Pancreas (tissue), 10 donors: ENCODE measurements at regions not wholly inside any gene's neighbourhood (a gene's known extent, or its start where the extent isn't known, plus 50 kb on each side); places are given as distances from the start of the nearest gene placed in this dataset.

Experiments used
- ATAC-seq, 4 donors: fragments of 200-7000 bp; cut with Tn5 transposase; one replicate each; pipeline versions ENCODE4 v1.8.0 to v1.9.1; 2020; ENCODE audit warnings: mild to moderate bottlenecking in 4 of 4, moderate library complexity in 4 of 4
- DNase-seq, 6 donors: peaks; one replicate each; pipeline ENCODE4 v3.0.0-alpha.2; 2020
- FAIRE-seq: peaks from 2 replicates; lab custom pipeline; 2012; peaks lifted over from hg19 to GRCh38; lab: Jason Lieb, UNC
- H3K27ac ChIP-seq, 4 donors: fragments of 200-600 bp; sonication (generic); 1 replicate in 3 of 4; 2 replicates in 1 of 4; pipeline versions ENCODE4 v1.5.0 to v1.8.0; 2020
- H3K27me3 ChIP-seq, 4 donors: fragments of 200-600 bp; one replicate each; pipeline ENCODE4 v1.8.0; 2021
- H3K36me3 ChIP-seq, 3 donors: fragments of 200-600 bp; sonication (generic) in 1 of 3; one replicate each; pipeline versions ENCODE4 v1.5.0 to v1.8.0; 2020 to 2021
- H3K4me1 ChIP-seq, 3 donors: fragments of 200-600 bp; one replicate each; pipeline ENCODE4 v1.8.0; 2021
- H3K4me3 ChIP-seq, 4 donors: fragments of 200-600 bp; sonication (generic) in 2 of 4; one replicate each; pipeline versions ENCODE4 v1.5.0 to v1.8.0; 2020 to 2021
- H3K9me3 ChIP-seq, 4 donors: fragments of 200-600 bp; one replicate each; pipeline ENCODE4 v1.8.0; 2021
- WGBS, 2 donors: extraction: QIAGEN DNeasy Blood & Tissue Kit; methylation state at CpG; one replicate each; pipeline ENCODE4 v1.1.7; 2013; 5-methylcytosine and 5-hydroxymethylcytosine counted together
- intact Hi-C, 3 donors: fragments of 100-400 bp; cut with DNase I; formaldehyde crosslinking; loops; one replicate each; pipeline versions ENCODE4 v1.11.1 to v1.14.2; 2022
- TF ChIP-seq, protein P1 (sequence below), 4 donors: fragments of 200-600 bp; sonication (generic) in 3 of 4; IDR thresholded peaks; one replicate each; pipeline versions ENCODE4 v1.5.0 to v1.8.0; 2021; ENCODE audit warnings: antibody characterized with exemption in 4 of 4
- donor health status: healthy with polysubstance abuse.
- donor health status: DM: no; HTN: no; CAD: no; lungs with moderate emphysema.
- donor health status: DM: no; HTN: no; CAD: no.
- donor health status: control.
- donor health status: control.
- donor health status: Bipolar disorder and iron deficiency.
- donor health status: DM: yes; HTN: yes; CAD: no.
- donor health status: DM: no; HTN: no; CAD: no.
- donor health status: DM: no; HTN: no; CAD: no.
- donor health status: DM: yes; HTN: yes; CAD: no.

DNA sequence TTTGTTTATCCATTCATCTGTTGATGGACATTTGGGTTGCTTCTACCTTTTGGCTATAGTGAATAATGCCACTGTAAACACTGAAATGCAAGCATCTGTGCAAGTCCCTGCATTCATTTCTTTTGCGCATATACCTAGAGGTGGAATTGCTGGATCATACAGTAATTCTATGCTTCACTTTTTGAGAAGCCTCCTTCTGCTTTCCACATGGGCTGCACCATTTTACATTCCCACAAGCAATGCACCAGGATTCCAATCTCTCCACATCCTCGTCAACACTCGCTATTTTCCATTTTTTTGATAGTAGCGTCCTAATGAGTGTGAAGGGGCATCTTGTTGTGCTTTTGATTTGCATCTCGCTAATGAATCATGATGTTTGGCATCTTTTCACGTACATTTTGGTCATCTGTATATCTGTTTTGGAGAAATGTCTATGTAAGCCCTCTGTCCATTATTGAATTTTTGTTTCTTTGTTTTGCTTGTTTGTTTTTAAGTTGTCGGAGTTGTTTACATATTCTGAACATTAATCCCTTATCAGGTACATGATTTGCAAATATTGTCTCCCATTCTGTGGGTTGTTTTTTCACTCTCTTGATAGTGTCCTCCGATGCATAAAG lies 335.4 kb downstream of the RRAGC start:
- H3K4me1 ChIP-seq = no peaks in the 10 kb centered on the region
- no peaks in the 10 kb centered on the region for H3K9me3 ChIP-seq
- DNase-seq (no peak), FAIRE-seq (no peak), ATAC-seq (no peak)
- no peak overlapping the region for H3K4me3 ChIP-seq
- H3K27me3 ChIP-seq = peaks cover 0 to 11% (median 0%) of the 10 kb centered on the region in 4 donors
- TF ChIP-seq, protein P1, sequence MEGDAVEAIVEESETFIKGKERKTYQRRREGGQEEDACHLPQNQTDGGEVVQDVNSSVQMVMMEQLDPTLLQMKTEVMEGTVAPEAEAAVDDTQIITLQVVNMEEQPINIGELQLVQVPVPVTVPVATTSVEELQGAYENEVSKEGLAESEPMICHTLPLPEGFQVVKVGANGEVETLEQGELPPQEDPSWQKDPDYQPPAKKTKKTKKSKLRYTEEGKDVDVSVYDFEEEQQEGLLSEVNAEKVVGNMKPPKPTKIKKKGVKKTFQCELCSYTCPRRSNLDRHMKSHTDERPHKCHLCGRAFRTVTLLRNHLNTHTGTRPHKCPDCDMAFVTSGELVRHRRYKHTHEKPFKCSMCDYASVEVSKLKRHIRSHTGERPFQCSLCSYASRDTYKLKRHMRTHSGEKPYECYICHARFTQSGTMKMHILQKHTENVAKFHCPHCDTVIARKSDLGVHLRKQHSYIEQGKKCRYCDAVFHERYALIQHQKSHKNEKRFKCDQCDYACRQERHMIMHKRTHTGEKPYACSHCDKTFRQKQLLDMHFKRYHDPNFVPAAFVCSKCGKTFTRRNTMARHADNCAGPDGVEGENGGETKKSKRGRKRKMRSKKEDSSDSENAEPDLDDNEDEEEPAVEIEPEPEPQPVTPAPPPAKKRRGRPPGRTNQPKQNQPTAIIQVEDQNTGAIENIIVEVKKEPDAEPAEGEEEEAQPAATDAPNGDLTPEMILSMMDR (IDR thresholded peaks at IDR 0.05) = no peak
- no peaks in the 10 kb centered on the region for H3K36me3 ChIP-seq
- WGBS, 2 donors = 64 to 68% methylated on average over 8 of the region's 8 CpGs
- no peak overlapping the region for H3K27ac ChIP-seq
- intact Hi-C loops = no loop called here

DNA sequence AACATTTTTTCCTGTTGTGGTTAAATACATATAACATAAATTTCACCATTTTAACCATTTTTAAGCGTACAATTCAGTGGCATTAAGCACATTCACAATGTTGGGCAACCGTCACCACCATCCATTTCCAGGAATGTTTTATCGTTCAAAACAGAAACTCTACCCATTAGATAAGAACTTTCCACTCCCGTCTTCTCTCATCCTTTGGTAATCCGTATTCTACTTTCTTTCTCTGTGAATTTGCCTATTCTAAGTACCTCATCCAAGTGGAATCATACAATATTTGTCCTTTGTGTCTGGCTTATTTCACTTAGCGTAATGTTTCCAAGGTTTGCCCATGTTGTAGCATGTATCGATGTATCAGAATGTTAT lies 336.0 kb downstream of the RRAGC start:
- no peak for FAIRE-seq
- Histone ChIP-seq H3K27ac (no peak overlapping the region), H3K4me1 (no peaks in the 10 kb centered on the region), H3K9me3 (no peaks in the 10 kb centered on the region), H3K36me3 (no peaks in the 10 kb centered on the region), H3K27me3 (peaks cover 0 to 11% (median 0%) of the 10 kb centered on the region in 4 donors), H3K4me3 (no peak overlapping the region)
- no peak for ATAC-seq
- intact Hi-C loops = no loop called here
- 69 to 85% methylated on average over 7 of the region's 7 CpGs for WGBS, 2 donors
- TF ChIP-seq, protein P1 (IDR thresholded peaks at IDR 0.05) = no peak
- no peak for DNase-seq

DNA sequence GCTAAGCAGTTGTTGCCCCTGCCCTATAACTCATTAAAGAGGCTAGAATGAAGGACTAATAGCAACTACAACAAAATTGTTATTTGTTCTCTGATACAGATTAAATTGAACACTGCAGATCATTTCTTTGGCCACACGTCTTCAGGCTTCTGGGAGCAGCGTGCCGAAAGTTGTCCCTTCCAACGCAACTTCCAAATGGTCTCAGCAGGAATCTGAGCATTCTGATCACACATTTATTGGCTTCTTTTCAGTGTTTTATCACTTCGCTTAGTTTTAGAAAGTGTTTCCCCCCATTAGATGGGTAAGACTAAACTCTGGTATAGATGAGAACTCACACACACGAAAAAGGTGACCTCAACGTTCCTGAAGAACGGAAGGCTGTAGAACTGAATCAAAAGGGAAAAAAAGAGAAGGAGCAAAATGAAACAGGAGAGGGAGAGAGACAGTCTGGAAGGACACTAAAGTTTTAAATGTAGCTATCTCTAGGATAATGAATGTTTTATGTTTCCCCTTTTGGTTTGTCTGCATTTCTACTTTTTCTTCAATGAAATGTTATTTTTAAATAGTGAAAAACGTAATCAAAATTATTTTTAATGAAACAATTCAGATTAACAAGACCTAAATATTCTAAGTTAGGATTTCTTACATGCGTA lies 336.5 kb downstream of the RRAGC start:
- TF ChIP-seq, protein P1 (IDR thresholded peaks at IDR 0.05) = no peak
- H3K36me3 ChIP-seq = no peaks in the 10 kb centered on the region
- H3K9me3 ChIP-seq = no peaks in the 10 kb centered on the region
- 60 to 68% methylated on average over 10 of the region's 10 CpGs for WGBS, 2 donors
- no peak overlapping the region for H3K27ac ChIP-seq
- no peaks in the 10 kb centered on the region for H3K4me1 ChIP-seq
- no peak for DNase-seq
- FAIRE-seq = no peak
- H3K27me3 ChIP-seq = peaks cover 0 to 11% (median 0%) of the 10 kb centered on the region in 4 donors
- no peak for ATAC-seq
- intact Hi-C loops = no loop called here
- H3K4me3 ChIP-seq = no peak overlapping the region

DNA sequence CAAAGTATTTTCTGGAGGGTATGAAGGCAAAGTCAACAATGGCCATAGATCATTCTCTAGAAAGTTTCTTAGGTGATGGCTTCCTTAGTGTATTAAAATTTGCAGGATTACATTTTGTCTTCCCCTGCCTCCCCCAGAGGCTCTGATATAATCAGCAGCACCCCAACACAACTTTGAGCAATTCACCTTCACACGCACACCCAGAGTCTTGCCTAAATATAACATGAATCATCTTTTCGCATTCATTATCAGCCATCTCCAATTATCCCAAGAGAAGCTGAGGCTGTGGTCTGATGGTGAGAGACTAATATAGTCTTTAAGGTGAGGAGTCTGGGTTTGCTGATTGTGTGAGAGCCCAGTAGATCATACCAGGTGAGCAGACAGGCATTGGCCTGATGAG lies 343.0 kb downstream of the RRAGC start:
- no peak for ATAC-seq
- Histone ChIP-seq H3K4me1 (no peaks in the 10 kb centered on the region), H3K27ac (no peak overlapping the region), H3K9me3 (no peaks in the 10 kb centered on the region), H3K36me3 (no peaks in the 10 kb centered on the region), H3K27me3 (no peaks in the 10 kb centered on the region), H3K4me3 (no peak overlapping the region)
- intact Hi-C loops = no loop called here
- no peak for DNase-seq
- TF ChIP-seq, protein P1 (IDR thresholded peaks at IDR 0.05) = no peak
- no peak for FAIRE-seq
- WGBS, 2 donors = 86 to 89% methylated on average over 2 of the region's 2 CpGs

DNA sequence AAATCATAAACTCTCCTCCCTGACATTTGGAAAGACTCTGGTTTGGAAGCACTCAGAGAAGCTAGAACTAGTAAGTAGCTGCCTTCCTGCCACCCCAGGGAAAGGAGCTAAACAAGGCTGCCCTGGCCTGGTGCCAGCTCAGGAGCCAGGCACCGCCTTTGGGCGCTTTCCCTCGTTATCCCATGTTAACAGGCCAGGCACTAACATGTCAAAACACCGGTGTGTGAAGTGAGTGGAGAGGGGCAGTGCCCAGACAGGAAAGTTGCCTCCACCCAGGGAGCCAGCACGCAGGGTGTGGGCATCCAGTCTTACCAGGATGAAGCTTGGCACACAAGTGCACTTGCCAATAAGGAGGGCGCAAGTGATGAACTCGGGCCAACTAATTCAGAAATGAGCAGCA lies 346.8 kb downstream of the RRAGC start:
- Histone ChIP-seq H3K27ac (no peak overlapping the region), H3K4me1 (no peaks in the 10 kb centered on the region), H3K36me3 (no peaks in the 10 kb centered on the region), H3K9me3 (no peaks in the 10 kb centered on the region), H3K4me3 (no peak overlapping the region), H3K27me3 (peaks cover 0 to 4% (median 0%) of the 10 kb centered on the region in 4 donors)
- TF ChIP-seq, protein P1 (IDR thresholded peaks at IDR 0.05) = no peak
- no peak for DNase-seq
- ATAC-seq = no peak
- 47 to 58% methylated on average over 7 of the region's 7 CpGs for WGBS, 2 donors
- FAIRE-seq = no peak
- intact Hi-C loops = no loop called here
